H9 (cell line): ENCODE measurements at regions not wholly inside any gene's neighbourhood (a gene's known extent, or its start where the extent isn't known, plus 50 kb on each side); places are given as distances from the start of the nearest gene placed in this dataset.

ENCODE experiments used
- DNase-seq: peaks from one replicate; pipeline ENCODE4 v3.0.0-alpha.2; 2017
- H2AFZ ChIP-seq: one replicate; pipeline ENCODE4 v1.6.1; 2013; ENCODE audit warnings: mild to moderate bottlenecking, low read length, control low read depth, moderate library complexity
- H2AK5ac ChIP-seq: 2 replicates; pipeline ENCODE4 v1.6.1; 2013; ENCODE audit warnings: low read length, control low read depth, mixed read lengths; ENCODE audit not compliant: insufficient read length
- H2BK120ac ChIP-seq: one replicate; pipeline ENCODE4 v1.6.1; 2013; ENCODE audit warnings: low read depth, mild to moderate bottlenecking, low read length, control low read depth, inconsistent platforms; ENCODE audit not compliant: poor library complexity, severe bottlenecking
- H2BK12ac ChIP-seq: 2 replicates; pipeline ENCODE4 v1.6.1; 2013; ENCODE audit warnings: low read length, control low read depth, mixed read lengths, low read depth; ENCODE audit not compliant: insufficient read length
- H2BK15ac ChIP-seq: 2 replicates; pipeline ENCODE4 v1.6.1; 2013; ENCODE audit warnings: low read depth, low read length, control low read depth
- H2BK20ac ChIP-seq: one replicate; pipeline ENCODE4 v1.6.1; 2013; ENCODE audit warnings: low read depth, mild to moderate bottlenecking, low read length, control low read depth, inconsistent platforms; ENCODE audit not compliant: poor library complexity, severe bottlenecking
- H2BK5ac ChIP-seq: 2 replicates; pipeline ENCODE4 v1.6.1; 2013; ENCODE audit warnings: low read length, control low read depth, mixed read lengths; ENCODE audit not compliant: insufficient read length
- H3K14ac ChIP-seq: 2 replicates; pipeline ENCODE4 v1.6.1; 2013; ENCODE audit warnings: low read length, control low read depth; ENCODE audit not compliant: insufficient read depth
- H3K18ac ChIP-seq: 2 replicates; pipeline ENCODE4 v1.6.1; 2013; ENCODE audit warnings: low read depth, mild to moderate bottlenecking, mixed read lengths, low read length, control low read depth; ENCODE audit not compliant: insufficient read length
- H3K23ac ChIP-seq: 2 replicates; pipeline ENCODE4 v1.6.1; 2013; ENCODE audit warnings: low read length, control low read depth, mixed read lengths, low read depth; ENCODE audit not compliant: insufficient read length
- H3K23me2 ChIP-seq: 2 replicates; pipeline ENCODE4 v1.6.1; 2013; ENCODE audit warnings: low read depth, mild to moderate bottlenecking, mixed read lengths, low read length, control low read depth; ENCODE audit not compliant: insufficient read length, poor library complexity, severe bottlenecking
- H3K27ac ChIP-seq: 2 replicates; pipeline ENCODE4 v1.5.1; 2013; ENCODE audit warnings: low read length, control low read depth, mixed read lengths, low read depth; ENCODE audit not compliant: insufficient read length
- H3K27me3 ChIP-seq: 2 replicates; pipeline ENCODE4 v1.6.1; 2013; ENCODE audit warnings: low read length, control low read depth, inconsistent platforms; ENCODE audit not compliant: insufficient read depth
- H3K4ac ChIP-seq: 2 replicates; pipeline ENCODE4 v1.6.1; 2013; ENCODE audit warnings: low read depth, mild to moderate bottlenecking, control low read depth, inconsistent platforms, low read length, moderate library complexity
- H3K4me1 ChIP-seq: 2 replicates; pipeline ENCODE4 v1.6.1; 2013; ENCODE audit warnings: low read length, control low read depth, inconsistent platforms; ENCODE audit not compliant: insufficient read depth
- H3K4me2 ChIP-seq: 2 replicates; pipeline ENCODE4 v1.6.1; 2013; ENCODE audit warnings: low read length, control low read depth, mixed read lengths; ENCODE audit not compliant: insufficient read length, insufficient read depth
- H3K56ac ChIP-seq: 2 replicates; pipeline ENCODE4 v1.6.1; 2013; ENCODE audit warnings: low read depth, mild to moderate bottlenecking, mixed read lengths, low read length, control low read depth; ENCODE audit not compliant: insufficient read length
- H3K79me1 ChIP-seq: 2 replicates; pipeline ENCODE4 v1.6.1; 2013; ENCODE audit warnings: low read depth, mild to moderate bottlenecking, moderate library complexity, low read length, control low read depth, inconsistent platforms; ENCODE audit not compliant: insufficient read depth, poor library complexity, severe bottlenecking
- H3K79me2 ChIP-seq: 2 replicates; pipeline ENCODE4 v1.6.1; 2013; ENCODE audit warnings: low read length, control low read depth, inconsistent platforms; ENCODE audit not compliant: insufficient read depth
- H3K9ac ChIP-seq: 2 replicates; pipeline ENCODE4 v1.6.1; 2013; ENCODE audit warnings: low read length, control low read depth, mixed read lengths; ENCODE audit not compliant: insufficient read length; ENCODE audit errors: extremely low read depth
- H3K9me3 ChIP-seq: one replicate; pipeline ENCODE4 v1.6.1; 2013; ENCODE audit warnings: low read depth, low read length, inconsistent platforms; ENCODE audit not compliant: control insufficient read depth
- H3T11ph ChIP-seq: one replicate; pipeline ENCODE4 v1.6.1; 2013; ENCODE audit warnings: mild to moderate bottlenecking, low read length, control low read depth, inconsistent platforms
- H4K20me1 ChIP-seq: one replicate; pipeline ENCODE4 v1.6.1; 2013; ENCODE audit not compliant: control insufficient read depth, insufficient read length, insufficient read depth
- H4K5ac ChIP-seq: 2 replicates; pipeline ENCODE4 v1.6.1; 2013; ENCODE audit warnings: low read depth, mild to moderate bottlenecking, mixed read lengths, low read length, control low read depth; ENCODE audit not compliant: insufficient read length
- H4K8ac ChIP-seq: replicated peaks from 2 replicates; pipeline ENCODE4 v1.6.1; 2013; ENCODE audit warnings: low read length, control low read depth, mixed read lengths, low read depth; ENCODE audit not compliant: insufficient read length
- H4K91ac ChIP-seq: 2 replicates; pipeline ENCODE4 v1.6.1; 2013; ENCODE audit warnings: low read depth, mild to moderate bottlenecking, moderate library complexity, mixed read lengths, low read length, control low read depth; ENCODE audit not compliant: insufficient read length
- H3K27ac Mint-ChIP-seq, 3 experiments: 2 replicates in 2 of 3; 3 replicates in 1 of 3; pipeline ENCODE4 v1.8.0; 2020 to 2021; ENCODE audit warnings: mixed read lengths in 3 of 3, mild to moderate bottlenecking in 1 of 3, moderate library complexity in 1 of 3
- H3K27me3 Mint-ChIP-seq: 2 replicates; pipeline ENCODE4 v1.8.0; 2021; ENCODE audit warnings: low read depth, mild to moderate bottlenecking, moderate library complexity, mixed read lengths
- H3K36me3 Mint-ChIP-seq, 3 experiments: 2 replicates in 2 of 3; 3 replicates in 1 of 3; pipeline ENCODE4 v1.8.0; 2020 to 2021; ENCODE audit warnings: low read depth in 3 of 3, mixed read lengths in 3 of 3; ENCODE audit not compliant: insufficient read depth in 1 of 3
- H3K4me1 Mint-ChIP-seq, 2 experiments: 2 replicates each; pipeline ENCODE4 v1.8.0; 2020; ENCODE audit warnings: mixed read lengths in 2 of 2
- H3K4me3 Mint-ChIP-seq, 2 experiments: 2 replicates in 1 of 2; 3 replicates in 1 of 2; pipeline ENCODE4 v1.8.0; 2020 to 2021; ENCODE audit warnings: mild to moderate bottlenecking in 2 of 2, mixed read lengths in 2 of 2, moderate library complexity in 1 of 2
- H3K9me3 Mint-ChIP-seq, 2 experiments: 2 replicates in 1 of 2; 3 replicates in 1 of 2; pipeline ENCODE4 v1.8.0; 2020; ENCODE audit warnings: mild to moderate bottlenecking in 2 of 2, mixed read lengths in 2 of 2, moderate library complexity in 1 of 2
- CTCF ChIP-seq: fragments of 200-600 bp; sonication (generic); conservative IDR thresholded peaks from 3 replicates; pipeline ENCODE4 v1.8.0; 2021; ENCODE audit warnings: antibody characterized with exemption, mild to moderate bottlenecking
- WGBS: extraction: QIAGEN DNeasy Blood & Tissue Kit; methylation state at CpG from one replicate; pipeline ENCODE4 v1.1.7; 2013; ENCODE audit warnings: missing lambda C conversion rate, low lambda C conversion rate, mixed read lengths; ENCODE audit not compliant: insufficient read length; ENCODE audit errors: extremely low coverage; 5-methylcytosine and 5-hydroxymethylcytosine counted together

- Histone ChIP-seq H4K8ac (no peak overlapping the region), H3K79me2 (no peaks in the 10 kb centered on the region), H2BK5ac (no peak overlapping the region), H4K91ac (no peak overlapping the region), H3K27me3 (no peaks in the 10 kb centered on the region), H4K20me1 (no peaks in the 10 kb centered on the region), H3K27ac (no peak overlapping the region), H3K9ac (no peak overlapping the region), H3K79me1 (no peaks in the 10 kb centered on the region), H3K4me1 (no peaks in the 10 kb centered on the region; the same call in none of the 2 replicates), H3K14ac (no peak overlapping the region), H2AK5ac (no peak overlapping the region), H4K5ac (no peak overlapping the region), H3K9me3 (no peaks in the 10 kb centered on the region), H3K23ac (no peak overlapping the region), H2BK12ac (no peak overlapping the region), H3K18ac (no peak overlapping the region), H3K4me2 (no peak overlapping the region), H2BK20ac (no peak overlapping the region), H3K56ac (no peak overlapping the region), H2AFZ (no peak overlapping the region), H3K4ac (no peak overlapping the region), H3T11ph (no peak overlapping the region), H2BK120ac (no peak overlapping the region), H2BK15ac (no peak overlapping the region), H3K23me2 (no peaks in the 10 kb centered on the region)
- no peak for TF ChIP-seq CTCF
- no CpG with 5 or more reads among the region's 3 CpGs for WGBS
- Mint-ChIP-seq H3K27ac (no peak overlapping the region), H3K4me3 (no peak overlapping the region), H3K4me1 (peaks cover 31 to 34% of the 10 kb centered on the region in 2 experiments), H3K9me3 (peaks cover 0 to 3% of the 10 kb centered on the region in 2 experiments; a peak in 3 of 5 replicates), H3K27me3 (no peaks in the 10 kb centered on the region), H3K36me3 (peaks cover 12 to 29% (median 17%) of the 10 kb centered on the region in 3 experiments)
- no peak for DNase-seq
Measured at GRCh38 chr2:188046437-188046836, 245.2 kb upstream of the GULP1 start.
